ENCODE measurements at regions not wholly inside any gene's neighbourhood (a gene's known extent, or its start where the extent isn't known, plus 50 kb on each side); places are given as distances from the start of the nearest gene placed in this dataset.

- Histone ChIP-seq H3K4me1 (ENCODE audit: control insufficient read depth, insufficient read depth, low read length, poor library complexity, severe bottlenecking) (no peaks in the 10 kb centered on the region), H3K27ac (ENCODE audit: insufficient read depth, low read length, poor library complexity, severe bottlenecking) (no peak overlapping the region), H3K36me3 (ENCODE audit: control insufficient read depth, insufficient read depth, low read length) (no peaks in the 10 kb centered on the region), H3K27me3 (replicated peaks; ENCODE audit: control insufficient read depth, insufficient read depth, low read length, poor library complexity, severe bottlenecking) (no peaks in the 10 kb centered on the region), H3K9me3 (ENCODE audit: control insufficient read depth, low read length) (no peaks in the 10 kb centered on the region), H3K4me3 (ENCODE audit: insufficient read depth, low read depth, low read length, poor library complexity, severe bottlenecking) (no peak overlapping the region)
- DNase-seq = no peak
Measured at GRCh38 chr5:117054911-117055310, 480.3 kb upstream of the SEMA6A start.

- DNase-seq = no peak
- Histone ChIP-seq H3K36me3 (ENCODE audit: control insufficient read depth, insufficient read depth, low read length) (no peaks in the 10 kb centered on the region), H3K27me3 (replicated peaks; ENCODE audit: control insufficient read depth, insufficient read depth, low read length, poor library complexity, severe bottlenecking) (no peaks in the 10 kb centered on the region), H3K4me3 (ENCODE audit: insufficient read depth, low read depth, low read length, poor library complexity, severe bottlenecking) (no peak overlapping the region), H3K9me3 (ENCODE audit: control insufficient read depth, low read length) (no peaks in the 10 kb centered on the region), H3K4me1 (ENCODE audit: control insufficient read depth, insufficient read depth, low read length, poor library complexity, severe bottlenecking) (no peaks in the 10 kb centered on the region), H3K27ac (ENCODE audit: insufficient read depth, low read length, poor library complexity, severe bottlenecking) (no peak overlapping the region)
Measured at GRCh38 chr5:117054141-117054540, 479.5 kb upstream of the SEMA6A start.

- no peaks in the 10 kb centered on the region for H3K9me3 ChIP-seq (ENCODE audit: control insufficient read depth, low read length)
- no peaks in the 10 kb centered on the region for H3K4me1 ChIP-seq (ENCODE audit: control insufficient read depth, insufficient read depth, low read length, poor library complexity, severe bottlenecking)
- H3K27me3 ChIP-seq (replicated peaks; ENCODE audit: control insufficient read depth, insufficient read depth, low read length, poor library complexity, severe bottlenecking) = no peaks in the 10 kb centered on the region
- no peak overlapping the region for H3K27ac ChIP-seq (ENCODE audit: insufficient read depth, low read length, poor library complexity, severe bottlenecking)
- H3K36me3 ChIP-seq (ENCODE audit: control insufficient read depth, insufficient read depth, low read length) = no peaks in the 10 kb centered on the region
- no peak for DNase-seq
- H3K4me3 ChIP-seq (ENCODE audit: insufficient read depth, low read depth, low read length, poor library complexity, severe bottlenecking) = no peak overlapping the region
Measured at GRCh38 chr5:117041926-117042595, 467.4 kb upstream of the SEMA6A start.

GRCh38 chr5:117039035-117039434, 464.4 kb upstream of the SEMA6A start:
- H3K27me3 ChIP-seq (replicated peaks; ENCODE audit: control insufficient read depth, insufficient read depth, low read length, poor library complexity, severe bottlenecking) = no peaks in the 10 kb centered on the region
- H3K27ac ChIP-seq (ENCODE audit: insufficient read depth, low read length, poor library complexity, severe bottlenecking) = no peak overlapping the region
- no peak for DNase-seq
- no peaks in the 10 kb centered on the region for H3K9me3 ChIP-seq (ENCODE audit: control insufficient read depth, low read length)
- no peak overlapping the region for H3K4me3 ChIP-seq (ENCODE audit: insufficient read depth, low read depth, low read length, poor library complexity, severe bottlenecking)
- H3K4me1 ChIP-seq (ENCODE audit: control insufficient read depth, insufficient read depth, low read length, poor library complexity, severe bottlenecking) = no peaks in the 10 kb centered on the region
- no peaks in the 10 kb centered on the region for H3K36me3 ChIP-seq (ENCODE audit: control insufficient read depth, insufficient read depth, low read length)

DNA sequence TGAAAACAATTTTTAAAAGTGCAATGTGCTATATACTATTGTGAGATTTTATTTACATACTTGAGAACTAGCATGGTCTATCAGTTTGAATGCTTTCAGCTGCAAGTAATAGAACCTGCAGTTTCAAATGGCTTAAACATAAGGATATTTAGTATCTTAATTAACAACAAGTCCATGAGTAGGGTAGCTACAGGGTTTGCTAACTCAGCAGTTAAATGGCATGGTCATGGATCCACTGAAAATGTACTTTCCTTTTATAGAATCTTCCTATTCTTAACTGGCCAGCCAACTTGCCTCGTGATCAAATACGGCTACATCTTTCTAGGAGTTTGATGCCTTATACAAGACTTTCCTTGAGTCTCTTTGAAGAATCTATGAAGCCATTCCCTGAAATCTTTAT, 452.8 kb upstream of the SEMA6A start:
- no peak overlapping the region for H3K27ac ChIP-seq (ENCODE audit: insufficient read depth, low read length, poor library complexity, severe bottlenecking)
- no peaks in the 10 kb centered on the region for H3K9me3 ChIP-seq (ENCODE audit: control insufficient read depth, low read length)
- no peaks in the 10 kb centered on the region for H3K4me1 ChIP-seq (ENCODE audit: control insufficient read depth, insufficient read depth, low read length, poor library complexity, severe bottlenecking)
- no peak for DNase-seq
- no peaks in the 10 kb centered on the region for H3K36me3 ChIP-seq (ENCODE audit: control insufficient read depth, insufficient read depth, low read length)
- no peaks in the 10 kb centered on the region for H3K27me3 ChIP-seq (replicated peaks; ENCODE audit: control insufficient read depth, insufficient read depth, low read length, poor library complexity, severe bottlenecking)
- no peak overlapping the region for H3K4me3 ChIP-seq (ENCODE audit: insufficient read depth, low read depth, low read length, poor library complexity, severe bottlenecking)

- no peak overlapping the region for H3K27ac ChIP-seq (ENCODE audit: insufficient read depth, low read length, poor library complexity, severe bottlenecking)
- no peaks in the 10 kb centered on the region for H3K4me1 ChIP-seq (ENCODE audit: control insufficient read depth, insufficient read depth, low read length, poor library complexity, severe bottlenecking)
- no peaks in the 10 kb centered on the region for H3K27me3 ChIP-seq (replicated peaks; ENCODE audit: control insufficient read depth, insufficient read depth, low read length, poor library complexity, severe bottlenecking)
- DNase-seq = no peak
- no peak overlapping the region for H3K4me3 ChIP-seq (ENCODE audit: insufficient read depth, low read depth, low read length, poor library complexity, severe bottlenecking)
- H3K9me3 ChIP-seq (ENCODE audit: control insufficient read depth, low read length) = no peaks in the 10 kb centered on the region
- H3K36me3 ChIP-seq (ENCODE audit: control insufficient read depth, insufficient read depth, low read length) = no peaks in the 10 kb centered on the region
Measured at GRCh38 chr5:117020999-117021398, 446.4 kb upstream of the SEMA6A start.

- no peak overlapping the region for H3K27ac ChIP-seq (ENCODE audit: insufficient read depth, low read length, poor library complexity, severe bottlenecking)
- no peaks in the 10 kb centered on the region for H3K4me1 ChIP-seq (ENCODE audit: control insufficient read depth, insufficient read depth, low read length, poor library complexity, severe bottlenecking)
- DNase-seq = no peak
- no peaks in the 10 kb centered on the region for H3K9me3 ChIP-seq (ENCODE audit: control insufficient read depth, low read length)
- H3K36me3 ChIP-seq (ENCODE audit: control insufficient read depth, insufficient read depth, low read length) = no peaks in the 10 kb centered on the region
- H3K27me3 ChIP-seq (replicated peaks; ENCODE audit: control insufficient read depth, insufficient read depth, low read length, poor library complexity, severe bottlenecking) = no peaks in the 10 kb centered on the region
- H3K4me3 ChIP-seq (ENCODE audit: insufficient read depth, low read depth, low read length, poor library complexity, severe bottlenecking) = no peak overlapping the region
Measured at GRCh38 chr5:117013280-117013877, 438.8 kb upstream of the SEMA6A start.

GRCh38 chr5:117010574-117010973, 436.0 kb upstream of the SEMA6A start:
- DNase-seq = no peak
- H3K36me3 ChIP-seq (ENCODE audit: control insufficient read depth, insufficient read depth, low read length) = no peaks in the 10 kb centered on the region
- no peaks in the 10 kb centered on the region for H3K9me3 ChIP-seq (ENCODE audit: control insufficient read depth, low read length)
- H3K4me3 ChIP-seq (ENCODE audit: insufficient read depth, low read depth, low read length, poor library complexity, severe bottlenecking) = no peak overlapping the region
- H3K27ac ChIP-seq (ENCODE audit: insufficient read depth, low read length, poor library complexity, severe bottlenecking) = no peak overlapping the region
- no peaks in the 10 kb centered on the region for H3K4me1 ChIP-seq (ENCODE audit: control insufficient read depth, insufficient read depth, low read length, poor library complexity, severe bottlenecking)
- H3K27me3 ChIP-seq (replicated peaks; ENCODE audit: control insufficient read depth, insufficient read depth, low read length, poor library complexity, severe bottlenecking) = no peaks in the 10 kb centered on the region

DNA sequence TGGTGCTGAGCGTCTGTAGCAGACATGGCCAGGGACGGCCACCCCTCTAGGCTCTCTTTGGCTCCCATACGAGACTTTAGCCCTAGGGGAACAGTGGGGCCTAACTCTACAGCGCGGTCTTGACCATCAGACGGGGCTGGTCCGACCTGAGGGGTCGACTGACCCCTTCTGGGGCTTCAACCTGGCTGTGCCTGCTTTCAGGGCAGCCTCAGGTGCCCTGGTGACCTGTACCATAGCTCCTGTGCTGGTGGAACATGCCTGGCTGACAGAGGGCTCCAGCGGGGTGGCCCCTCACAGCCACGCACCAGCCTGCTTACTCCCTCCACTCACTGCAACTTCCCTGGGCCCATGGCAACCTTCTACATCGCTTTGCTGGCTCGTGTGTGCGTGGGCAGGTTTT, 423.4 kb upstream of the SEMA6A start:
- no peak overlapping the region for H3K4me3 ChIP-seq (ENCODE audit: insufficient read depth, low read depth, low read length, poor library complexity, severe bottlenecking)
- H3K36me3 ChIP-seq (ENCODE audit: control insufficient read depth, insufficient read depth, low read length) = no peaks in the 10 kb centered on the region
- H3K27me3 ChIP-seq (replicated peaks; ENCODE audit: control insufficient read depth, insufficient read depth, low read length, poor library complexity, severe bottlenecking) = no peaks in the 10 kb centered on the region
- H3K27ac ChIP-seq (ENCODE audit: insufficient read depth, low read length, poor library complexity, severe bottlenecking) = no peak overlapping the region
- no peaks in the 10 kb centered on the region for H3K9me3 ChIP-seq (ENCODE audit: control insufficient read depth, low read length)
- H3K4me1 ChIP-seq (ENCODE audit: control insufficient read depth, insufficient read depth, low read length, poor library complexity, severe bottlenecking) = no peaks in the 10 kb centered on the region
- DNase-seq = no peak

GRCh38 chr5:116992681-116993080, 418.1 kb upstream of the SEMA6A start:
- H3K36me3 ChIP-seq (ENCODE audit: control insufficient read depth, insufficient read depth, low read length) = no peaks in the 10 kb centered on the region
- no peak overlapping the region for H3K4me3 ChIP-seq (ENCODE audit: insufficient read depth, low read depth, low read length, poor library complexity, severe bottlenecking)
- no peaks in the 10 kb centered on the region for H3K4me1 ChIP-seq (ENCODE audit: control insufficient read depth, insufficient read depth, low read length, poor library complexity, severe bottlenecking)
- DNase-seq = no peak
- H3K27me3 ChIP-seq (replicated peaks; ENCODE audit: control insufficient read depth, insufficient read depth, low read length, poor library complexity, severe bottlenecking) = no peaks in the 10 kb centered on the region
- no peaks in the 10 kb centered on the region for H3K9me3 ChIP-seq (ENCODE audit: control insufficient read depth, low read length)
- no peak overlapping the region for H3K27ac ChIP-seq (ENCODE audit: insufficient read depth, low read length, poor library complexity, severe bottlenecking)

All from effector memory CD4-positive, alpha-beta T cell (primary cell).